SH-SY5Y (cell line): ENCODE measurements at regions not wholly inside any gene's neighbourhood (a gene's known extent, or its start where the extent isn't known, plus 50 kb on each side); places are given as distances from the start of the nearest gene placed in this dataset.

Source experiments
- GATA2 ChIP-seq: IDR thresholded peaks from 2 replicates; pipeline ENCODE4 v1.6.1; 2011; ENCODE audit warnings: mild to moderate bottlenecking, low read depth, low read length
- GATA3 ChIP-seq: IDR thresholded peaks from 2 replicates; pipeline ENCODE4 v1.6.1; 2011; ENCODE audit warnings: low read depth, mild to moderate bottlenecking, low read length, moderate library complexity

GRCh38 chr12:107352347-107353081, 259.2 kb upstream of the CRY1 start:
- TF ChIP-seq GATA3 (no peak), GATA2 (no peak)

- no peak for TF ChIP-seq GATA3
- TF ChIP-seq GATA2: no peak
Measured at GRCh38 chr12:107353312-107353711, 260.0 kb upstream of the CRY1 start.

GRCh38 chr12:107355004-107355565, 261.7 kb upstream of the CRY1 start:
- TF ChIP-seq GATA3: no peak
- TF ChIP-seq GATA2: no peak

GRCh38 chr12:107355612-107356011, 262.3 kb upstream of the CRY1 start:
- TF ChIP-seq GATA3 (no peak), GATA2 (no peak)

DNA sequence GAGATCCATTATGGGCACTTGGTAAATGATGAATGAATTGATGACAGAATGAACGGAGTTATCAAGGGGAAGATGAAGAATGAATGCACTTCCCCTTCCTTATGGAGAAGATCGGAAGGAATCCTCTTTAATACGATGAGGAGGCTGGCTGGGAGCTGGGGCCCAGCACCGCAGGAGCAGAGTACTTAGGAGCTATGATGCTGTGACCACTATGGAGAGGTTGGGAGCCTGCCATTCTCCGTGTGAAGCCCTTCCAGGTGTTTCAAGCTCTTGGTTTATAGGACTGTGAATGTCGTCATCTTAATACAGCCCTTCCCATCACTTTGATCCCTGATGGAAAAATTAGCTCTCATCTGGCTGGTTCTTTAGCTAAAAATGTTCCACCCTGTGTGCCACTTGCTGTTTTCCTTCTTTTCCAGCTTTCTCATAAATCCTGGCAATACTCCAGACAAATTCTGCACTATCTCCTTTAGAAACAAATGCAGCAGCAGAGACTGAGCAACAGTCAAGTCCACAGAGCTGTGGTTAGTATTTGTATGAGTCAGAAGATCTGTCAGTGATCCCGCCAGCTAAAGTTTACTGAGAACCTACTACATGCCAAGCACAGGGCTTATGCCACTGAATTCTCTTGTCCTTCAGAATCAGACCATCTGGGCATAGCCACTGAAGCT, 263.1 kb upstream of the CRY1 start:
- TF ChIP-seq GATA3 (no peak), GATA2 (no peak)

GRCh38 chr12:107356937-107357295, 263.6 kb upstream of the CRY1 start:
- no peak for TF ChIP-seq GATA3
- no peak for TF ChIP-seq GATA2

DNA sequence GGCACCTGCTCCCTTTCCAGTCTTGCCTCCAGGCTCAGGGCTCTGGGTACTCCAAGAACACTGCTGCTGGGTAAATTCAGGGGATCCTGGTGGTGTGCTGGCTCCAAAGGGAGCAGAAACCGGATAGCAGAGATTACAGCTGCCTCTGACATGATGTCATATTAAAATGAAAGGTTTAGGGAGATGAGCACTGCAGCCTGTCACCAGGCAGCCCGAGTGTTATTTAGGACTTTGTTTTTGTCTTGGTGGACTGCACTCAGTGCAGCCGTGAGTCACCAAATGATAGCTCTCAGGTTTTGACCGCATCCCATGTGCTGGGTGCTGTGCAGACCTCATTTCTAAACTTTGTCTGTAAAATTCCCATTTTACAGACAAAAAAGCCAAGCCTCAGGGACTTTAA, 266.0 kb upstream of the CRY1 start:
- no peak for TF ChIP-seq GATA3
- TF ChIP-seq GATA2: no peak

DNA sequence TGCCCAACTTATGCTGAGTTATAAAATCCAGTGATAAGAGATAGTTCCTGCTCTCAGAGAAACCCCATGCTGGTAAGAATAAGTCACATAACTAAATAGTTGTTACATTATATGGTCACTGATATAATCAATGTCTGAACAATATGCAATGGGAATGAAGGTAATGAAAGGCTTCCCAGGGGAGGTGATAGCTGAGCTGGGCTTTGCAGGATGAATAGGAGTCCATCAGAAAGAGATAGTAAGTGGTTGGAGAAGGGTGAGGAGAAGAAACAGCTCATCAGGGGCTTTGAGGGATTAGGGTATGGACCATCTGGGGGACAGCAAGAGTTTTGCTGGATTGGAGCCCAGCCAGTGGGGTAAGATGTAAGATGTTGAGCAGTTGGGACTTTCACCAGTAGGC, 266.7 kb upstream of the CRY1 start:
- TF ChIP-seq GATA2: no peak
- TF ChIP-seq GATA3: no peak

- TF ChIP-seq GATA2: no peak
- no peak for TF ChIP-seq GATA3
Measured at GRCh38 chr12:107360482-107360881, 267.1 kb upstream of the CRY1 start.

DNA sequence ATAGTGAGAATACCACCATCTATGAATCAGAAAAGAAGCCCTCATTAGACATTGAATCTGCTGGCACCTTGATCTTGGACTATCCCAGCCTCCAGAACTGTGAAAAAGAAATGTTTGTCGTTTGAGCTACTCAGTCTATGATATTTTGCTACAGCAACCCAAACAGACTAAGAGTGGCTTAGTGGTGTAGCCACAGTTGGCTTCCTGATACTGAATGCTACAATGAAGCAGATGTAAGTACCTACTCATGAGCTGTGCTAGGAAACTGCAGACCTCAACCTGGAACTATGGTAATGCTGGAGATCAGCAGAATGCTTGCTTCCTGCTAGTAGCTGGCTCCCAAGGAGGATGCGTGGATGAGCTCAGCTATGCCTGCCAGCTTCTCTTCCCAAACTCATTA, 268.6 kb upstream of the CRY1 start:
- TF ChIP-seq GATA3 (no peak), GATA2 (no peak)

DNA sequence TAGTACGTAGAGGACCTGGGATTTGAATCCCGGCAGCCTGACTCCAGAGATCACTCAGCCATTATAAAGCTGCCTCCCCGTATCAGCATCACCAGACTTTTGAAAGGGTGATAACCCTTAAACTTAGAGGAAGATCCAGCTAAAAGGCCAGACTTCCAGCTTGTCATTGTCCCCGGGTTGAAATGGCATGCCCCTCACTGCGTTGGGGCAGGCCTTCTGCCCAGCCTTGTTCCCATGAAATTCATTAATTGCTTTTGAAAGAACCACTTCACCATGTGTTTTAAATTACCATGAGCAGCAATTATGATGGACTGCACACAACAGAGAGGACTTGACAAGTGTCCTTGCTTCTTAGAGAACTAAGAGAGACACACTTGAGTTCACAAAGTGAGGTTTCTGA, 269.6 kb upstream of the CRY1 start:
- TF ChIP-seq GATA2: no peak
- no peak for TF ChIP-seq GATA3

GRCh38 chr12:107364875-107365518, 271.6 kb upstream of the CRY1 start:
- no peak for TF ChIP-seq GATA3

- TF ChIP-seq GATA2 (0 out of 2 replicates have a peak, but pooled peaks have one; percentile 8), GATA3 (no peak)
Measured at GRCh38 chr12:107365703-107366102, 272.4 kb upstream of the CRY1 start.

DNA sequence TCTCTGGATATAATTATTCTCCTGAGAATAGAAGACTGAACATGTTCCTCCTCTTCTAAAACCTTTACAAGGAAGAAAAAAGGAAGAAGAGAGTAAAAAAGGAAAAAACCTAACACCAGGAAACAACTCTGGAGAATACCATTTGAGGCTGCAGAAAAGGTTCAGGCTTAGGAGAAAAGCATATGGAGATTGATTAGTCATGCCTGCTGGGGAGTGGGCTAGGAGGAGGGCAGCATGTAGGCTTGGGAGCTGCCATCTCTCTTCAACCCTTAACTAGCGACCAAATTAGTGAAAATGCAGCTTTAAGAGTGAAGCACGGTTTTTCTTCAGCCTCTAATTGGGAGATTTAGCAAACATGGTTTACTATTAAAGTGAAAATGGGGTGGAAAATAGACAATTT, 273.0 kb upstream of the CRY1 start:
- TF ChIP-seq GATA2 (no peak), GATA3 (no peak)

DNA sequence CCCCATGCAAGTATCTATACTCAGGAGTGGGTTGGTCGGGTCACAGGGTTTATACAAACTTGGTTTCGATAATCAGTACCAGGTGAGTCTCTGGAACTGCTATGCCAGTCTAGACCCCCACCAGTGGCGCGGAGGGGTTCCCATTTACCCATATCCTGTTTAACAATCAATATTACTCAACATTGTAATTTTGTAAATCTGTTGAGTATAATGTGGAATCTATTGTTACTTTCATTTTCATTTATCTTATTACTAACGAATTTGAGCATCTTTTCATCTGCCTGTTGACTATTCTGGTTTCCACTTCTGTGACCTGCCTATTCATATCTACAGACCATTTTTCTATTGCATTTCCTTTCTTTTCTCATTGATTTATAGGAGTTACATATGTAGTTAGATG, 275.2 kb upstream of the CRY1 start:
- TF ChIP-seq GATA2: no peak
- no peak for TF ChIP-seq GATA3

- TF ChIP-seq GATA2 (no peak), GATA3 (no peak)
Measured at GRCh38 chr12:107369006-107369405, 275.7 kb upstream of the CRY1 start.
